ENCODE measurements at regions not wholly inside any gene's neighbourhood (a gene's known extent, or its start where the extent isn't known, plus 50 kb on each side); places are given as distances from the start of the nearest gene placed in this dataset.

DNA sequence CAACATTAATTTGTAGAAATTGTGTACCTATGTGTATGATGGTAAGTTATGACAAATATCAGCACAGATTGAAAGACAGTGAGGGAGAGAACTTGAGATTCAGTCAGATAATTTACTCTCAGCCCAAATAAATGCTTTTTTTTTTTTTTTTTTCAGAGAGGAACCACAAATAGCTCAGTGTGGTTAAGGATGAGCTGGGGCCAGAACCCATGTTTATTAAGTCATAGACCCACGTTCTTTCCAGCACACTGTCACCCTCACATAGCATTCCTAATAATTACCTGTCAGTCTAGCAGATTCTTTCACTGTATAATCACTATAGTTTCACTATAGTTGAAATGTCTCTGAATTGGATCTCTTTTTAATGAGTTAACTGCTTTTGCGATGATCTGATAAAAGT, 246.1 kb downstream of the ZIC1 start:
- no peaks in the 10 kb centered on the region for H3K27me3 ChIP-seq (ENCODE audit: control insufficient read depth in 5 of 5, insufficient read depth in 4 of 5, low read length in 5 of 5)
- H3K4me3 ChIP-seq (ENCODE audit: low read depth in 1 of 5, low read length in 5 of 5), result no peak overlapping the region
- H3K9ac ChIP-seq (ENCODE audit: low read length in 5 of 5), result no peak overlapping the region
- H3K36me3 ChIP-seq (ENCODE audit: control insufficient read depth in 5 of 5, insufficient read depth in 5 of 5, low read length in 5 of 5), result no peaks in the 10 kb centered on the region
- H3K27ac ChIP-seq (ENCODE audit: low read depth, low read length), result no peak overlapping the region
- no peaks in the 10 kb centered on the region for H3K9me3 ChIP-seq (ENCODE audit: control insufficient read depth in 5 of 5, low read length in 5 of 5)
- H3K4me1 ChIP-seq (ENCODE audit: control insufficient read depth in 5 of 5, insufficient read depth in 5 of 5, low read length in 5 of 5), result peaks cover 0 to 3% (median 0%) of the 10 kb centered on the region in 5 donors

DNA sequence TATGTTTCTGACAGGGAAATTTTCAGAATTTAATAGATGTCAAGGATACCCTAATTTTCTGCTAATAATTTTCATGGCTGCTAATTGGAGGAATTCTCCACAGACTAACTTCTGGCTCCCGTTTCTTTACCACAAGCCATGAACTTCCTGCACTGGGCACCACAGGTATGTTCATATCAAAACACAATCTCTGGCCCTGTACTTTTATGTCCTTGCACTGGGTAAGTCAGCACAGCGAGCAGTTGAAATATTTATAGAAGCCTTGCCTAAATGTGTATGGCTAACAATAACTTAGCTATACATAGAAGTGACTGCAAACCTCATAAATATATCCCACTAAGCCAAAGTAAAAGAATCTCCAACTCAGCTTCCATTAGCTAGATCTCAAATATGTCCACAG, 246.9 kb downstream of the ZIC1 start:
- H3K4me3 ChIP-seq (ENCODE audit: low read depth in 1 of 5, low read length in 5 of 5), result no peak overlapping the region
- no peak overlapping the region for H3K9ac ChIP-seq (ENCODE audit: low read length in 5 of 5)
- no peaks in the 10 kb centered on the region for H3K36me3 ChIP-seq (ENCODE audit: control insufficient read depth in 5 of 5, insufficient read depth in 5 of 5, low read length in 5 of 5)
- H3K4me1 ChIP-seq (ENCODE audit: control insufficient read depth in 5 of 5, insufficient read depth in 5 of 5, low read length in 5 of 5), result peaks cover 0 to 3% (median 0%) of the 10 kb centered on the region in 5 donors
- no peaks in the 10 kb centered on the region for H3K9me3 ChIP-seq (ENCODE audit: control insufficient read depth in 5 of 5, low read length in 5 of 5)
- H3K27ac ChIP-seq (ENCODE audit: low read depth, low read length), result no peak overlapping the region
- H3K27me3 ChIP-seq (ENCODE audit: control insufficient read depth in 5 of 5, insufficient read depth in 4 of 5, low read length in 5 of 5), result no peaks in the 10 kb centered on the region

DNA sequence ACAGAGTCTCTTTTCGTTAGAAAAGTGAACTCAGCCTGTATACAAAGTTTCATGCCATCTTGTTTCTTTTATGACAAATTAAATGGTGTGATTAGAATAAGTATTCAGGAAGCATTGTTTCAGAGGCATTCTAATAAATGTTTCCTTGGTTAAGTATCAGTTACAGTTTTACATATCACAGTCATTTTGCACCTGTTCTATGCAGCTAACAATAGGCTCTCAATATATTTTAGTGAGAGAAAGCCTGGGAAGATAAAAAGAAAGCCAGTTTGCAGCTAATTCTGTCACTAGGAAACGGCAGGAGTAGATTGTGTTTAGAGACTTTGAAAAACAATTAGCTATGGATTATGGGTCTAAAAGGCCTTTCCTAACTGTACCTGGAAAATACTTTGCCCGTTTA, 252.8 kb downstream of the ZIC1 start:
- no peaks in the 10 kb centered on the region for H3K27me3 ChIP-seq (ENCODE audit: control insufficient read depth in 5 of 5, insufficient read depth in 4 of 5, low read length in 5 of 5)
- H3K27ac ChIP-seq (ENCODE audit: low read depth, low read length), result no peak overlapping the region
- no peak overlapping the region for H3K9ac ChIP-seq (ENCODE audit: low read length in 5 of 5)
- no peak overlapping the region for H3K4me3 ChIP-seq (ENCODE audit: low read depth in 1 of 5, low read length in 5 of 5)
- H3K9me3 ChIP-seq (ENCODE audit: control insufficient read depth in 5 of 5, low read length in 5 of 5), result no peaks in the 10 kb centered on the region
- no peaks in the 10 kb centered on the region for H3K36me3 ChIP-seq (ENCODE audit: control insufficient read depth in 5 of 5, insufficient read depth in 5 of 5, low read length in 5 of 5)
- H3K4me1 ChIP-seq (ENCODE audit: control insufficient read depth in 5 of 5, insufficient read depth in 5 of 5, low read length in 5 of 5), result no peaks in the 10 kb centered on the region

DNA sequence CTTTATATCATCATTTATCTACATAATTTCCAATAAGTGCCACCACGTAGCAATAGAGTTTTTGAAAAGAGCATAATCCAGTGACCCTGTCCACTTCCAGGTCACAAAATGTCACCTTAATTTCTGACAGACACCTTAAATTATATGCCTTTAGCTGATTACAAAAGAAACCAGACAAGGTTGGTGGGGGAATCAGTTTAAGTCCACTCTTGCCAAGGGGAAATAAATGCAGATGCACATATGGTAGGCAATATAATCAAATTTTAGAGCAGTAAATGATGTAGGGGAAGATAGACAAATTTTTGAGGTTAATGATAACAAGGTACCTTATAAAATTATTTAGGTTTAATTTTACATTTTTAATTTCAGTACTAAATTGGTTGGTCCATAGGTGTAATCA, 253.5 kb downstream of the ZIC1 start:
- Histone ChIP-seq H3K36me3 (ENCODE audit: control insufficient read depth in 5 of 5, insufficient read depth in 5 of 5, low read length in 5 of 5) (no peaks in the 10 kb centered on the region), H3K27me3 (ENCODE audit: control insufficient read depth in 5 of 5, insufficient read depth in 4 of 5, low read length in 5 of 5) (no peaks in the 10 kb centered on the region), H3K4me1 (ENCODE audit: control insufficient read depth in 5 of 5, insufficient read depth in 5 of 5, low read length in 5 of 5) (no peaks in the 10 kb centered on the region), H3K9ac (ENCODE audit: low read length in 5 of 5) (no peak overlapping the region), H3K27ac (ENCODE audit: low read depth, low read length) (no peak overlapping the region), H3K9me3 (ENCODE audit: control insufficient read depth in 5 of 5, low read length in 5 of 5) (no peaks in the 10 kb centered on the region), H3K4me3 (ENCODE audit: low read depth in 1 of 5, low read length in 5 of 5) (no peak overlapping the region)

DNA sequence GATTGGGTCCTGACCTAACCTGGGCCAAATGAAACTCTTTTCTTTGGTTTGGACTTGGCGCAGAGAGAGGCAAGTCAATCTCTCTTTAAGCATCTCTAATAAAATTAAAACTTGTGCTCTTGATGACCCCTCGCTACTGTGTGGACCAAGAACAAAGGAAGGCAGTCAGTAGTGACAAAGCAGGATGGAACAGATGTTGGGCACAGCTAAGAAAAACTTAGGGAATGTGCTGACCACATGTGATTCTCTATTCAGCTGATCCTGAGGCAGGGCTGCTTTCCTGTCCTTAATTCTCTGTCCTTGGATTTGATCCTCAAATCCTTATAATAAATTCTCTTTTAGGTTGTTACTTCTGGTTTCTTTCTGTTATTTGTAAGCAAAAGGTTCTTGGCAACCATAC, 259.9 kb downstream of the ZIC1 start:
- Histone ChIP-seq H3K4me1 (ENCODE audit: control insufficient read depth in 5 of 5, insufficient read depth in 5 of 5, low read length in 5 of 5) (no peaks in the 10 kb centered on the region), H3K36me3 (ENCODE audit: control insufficient read depth in 5 of 5, insufficient read depth in 5 of 5, low read length in 5 of 5) (no peaks in the 10 kb centered on the region), H3K9ac (ENCODE audit: low read length in 5 of 5) (no peak overlapping the region), H3K27ac (ENCODE audit: low read depth, low read length) (no peak overlapping the region), H3K27me3 (ENCODE audit: control insufficient read depth in 5 of 5, insufficient read depth in 4 of 5, low read length in 5 of 5) (no peaks in the 10 kb centered on the region), H3K9me3 (ENCODE audit: control insufficient read depth in 5 of 5, low read length in 5 of 5) (no peaks in the 10 kb centered on the region), H3K4me3 (ENCODE audit: low read depth in 1 of 5, low read length in 5 of 5) (no peak overlapping the region)

DNA sequence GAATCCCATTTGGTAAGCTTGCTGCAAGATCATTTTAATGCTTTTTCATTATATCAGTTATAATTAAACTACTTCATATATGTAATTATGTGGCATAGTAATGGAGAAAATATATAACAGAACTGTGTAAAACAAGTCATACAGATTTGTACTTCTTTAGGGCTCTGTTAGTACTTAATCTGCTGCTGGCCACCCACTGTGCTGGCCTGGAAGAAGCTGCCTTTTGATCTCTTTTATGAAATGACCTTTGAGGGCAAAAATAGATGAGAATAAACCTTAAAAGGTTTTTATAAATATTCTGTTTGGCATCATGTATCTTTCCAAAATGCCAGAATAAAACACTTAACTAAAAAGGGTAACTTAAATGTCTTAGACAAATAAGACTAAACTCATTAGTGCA, 262.9 kb downstream of the ZIC1 start:
- no peaks in the 10 kb centered on the region for H3K9me3 ChIP-seq (ENCODE audit: control insufficient read depth in 5 of 5, low read length in 5 of 5)
- no peaks in the 10 kb centered on the region for H3K4me1 ChIP-seq (ENCODE audit: control insufficient read depth in 5 of 5, insufficient read depth in 5 of 5, low read length in 5 of 5)
- H3K27ac ChIP-seq (ENCODE audit: low read depth, low read length), result no peak overlapping the region
- no peaks in the 10 kb centered on the region for H3K27me3 ChIP-seq (ENCODE audit: control insufficient read depth in 5 of 5, insufficient read depth in 4 of 5, low read length in 5 of 5)
- H3K4me3 ChIP-seq (ENCODE audit: low read depth in 1 of 5, low read length in 5 of 5), result no peak overlapping the region
- H3K9ac ChIP-seq (ENCODE audit: low read length in 5 of 5), result no peak overlapping the region
- no peaks in the 10 kb centered on the region for H3K36me3 ChIP-seq (ENCODE audit: control insufficient read depth in 5 of 5, insufficient read depth in 5 of 5, low read length in 5 of 5)

DNA sequence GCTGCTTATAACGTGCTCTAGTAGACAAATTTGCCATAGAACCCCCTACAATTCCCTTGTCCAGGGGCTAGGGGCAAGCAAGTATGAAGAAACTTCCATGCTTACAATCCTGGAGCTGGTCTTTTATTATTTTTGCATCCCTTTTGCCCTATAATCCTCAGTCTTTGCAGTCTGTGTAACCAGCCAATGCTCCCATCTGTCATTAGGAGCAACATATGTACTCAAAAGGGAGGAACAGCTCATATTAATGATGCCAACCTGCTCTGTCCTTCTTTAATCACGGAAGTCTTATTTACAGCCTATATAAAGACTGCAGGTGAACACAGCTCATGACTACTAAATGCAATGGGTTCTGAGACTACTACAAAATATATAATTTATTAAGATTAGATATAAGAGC, 263.3 kb downstream of the ZIC1 start:
- H3K27ac ChIP-seq (ENCODE audit: low read depth, low read length), result no peak overlapping the region
- H3K36me3 ChIP-seq (ENCODE audit: control insufficient read depth in 5 of 5, insufficient read depth in 5 of 5, low read length in 5 of 5), result no peaks in the 10 kb centered on the region
- H3K27me3 ChIP-seq (ENCODE audit: control insufficient read depth in 5 of 5, insufficient read depth in 4 of 5, low read length in 5 of 5), result no peaks in the 10 kb centered on the region
- no peaks in the 10 kb centered on the region for H3K4me1 ChIP-seq (ENCODE audit: control insufficient read depth in 5 of 5, insufficient read depth in 5 of 5, low read length in 5 of 5)
- no peaks in the 10 kb centered on the region for H3K9me3 ChIP-seq (ENCODE audit: control insufficient read depth in 5 of 5, low read length in 5 of 5)
- H3K4me3 ChIP-seq (ENCODE audit: low read depth in 1 of 5, low read length in 5 of 5), result no peak overlapping the region
- H3K9ac ChIP-seq (ENCODE audit: low read length in 5 of 5), result no peak overlapping the region

DNA sequence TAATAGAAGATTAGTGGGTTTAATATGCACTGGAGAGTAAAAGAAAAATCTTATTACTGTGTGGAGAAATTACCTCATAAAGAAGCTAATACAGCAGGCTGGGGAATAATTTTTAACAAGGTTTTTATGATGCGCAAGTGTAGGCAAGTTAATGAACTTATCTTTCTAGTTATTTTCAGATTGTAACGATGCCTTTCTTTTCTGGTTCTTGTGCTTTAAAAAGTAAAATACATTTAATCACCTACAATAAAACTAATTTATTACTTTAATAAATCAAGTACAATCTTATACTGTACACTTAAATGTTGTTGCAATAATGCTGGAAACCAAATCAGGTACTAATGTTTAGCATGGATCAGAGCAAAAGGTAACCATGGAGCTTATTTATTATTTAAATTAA, 266.6 kb downstream of the ZIC1 start:
- no peak overlapping the region for H3K9ac ChIP-seq (ENCODE audit: low read length in 5 of 5)
- H3K4me3 ChIP-seq (ENCODE audit: low read depth in 1 of 5, low read length in 5 of 5), result no peak overlapping the region
- no peak overlapping the region for H3K27ac ChIP-seq (ENCODE audit: low read depth, low read length)
- H3K9me3 ChIP-seq (ENCODE audit: control insufficient read depth in 5 of 5, low read length in 5 of 5), result peaks cover 0 to 2% (median 0%) of the 10 kb centered on the region in 5 donors
- H3K36me3 ChIP-seq (ENCODE audit: control insufficient read depth in 5 of 5, insufficient read depth in 5 of 5, low read length in 5 of 5), result no peaks in the 10 kb centered on the region
- no peaks in the 10 kb centered on the region for H3K4me1 ChIP-seq (ENCODE audit: control insufficient read depth in 5 of 5, insufficient read depth in 5 of 5, low read length in 5 of 5)
- H3K27me3 ChIP-seq (ENCODE audit: control insufficient read depth in 5 of 5, insufficient read depth in 4 of 5, low read length in 5 of 5), result no peaks in the 10 kb centered on the region

DNA sequence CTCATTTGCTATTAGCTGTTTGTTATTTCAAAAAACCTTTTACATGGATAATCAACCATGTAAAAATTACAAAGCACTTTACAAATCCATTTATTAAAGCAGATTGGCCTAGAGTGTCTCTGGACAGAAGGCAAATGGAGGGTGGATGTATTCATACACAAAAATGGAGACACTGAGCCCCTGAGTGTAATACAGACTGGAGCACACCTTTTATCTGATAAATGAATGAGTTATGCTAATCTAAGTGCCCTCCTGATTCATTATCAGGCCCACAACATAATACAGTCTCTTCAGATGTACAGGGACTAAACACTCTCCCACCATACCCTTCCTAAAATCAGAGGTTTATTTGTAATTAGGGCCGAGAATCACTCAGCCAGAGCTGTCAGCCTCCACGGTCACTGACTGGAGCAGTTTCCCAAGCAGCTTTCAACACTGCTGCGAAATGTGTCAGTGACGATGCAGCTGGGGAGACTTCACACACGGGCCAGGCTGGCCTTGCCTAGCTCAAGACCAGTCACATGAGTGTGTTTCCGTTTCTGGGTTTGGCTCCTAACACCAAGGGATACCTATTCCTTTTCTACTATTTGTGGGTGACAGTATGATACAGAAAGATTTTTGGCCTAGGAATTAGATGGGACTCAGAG, 271.8 kb downstream of the ZIC1 start:
- no peak overlapping the region for H3K9ac ChIP-seq (ENCODE audit: low read length in 5 of 5)
- H3K4me1 ChIP-seq (ENCODE audit: control insufficient read depth in 5 of 5, insufficient read depth in 5 of 5, low read length in 5 of 5), result no peaks in the 10 kb centered on the region
- H3K4me3 ChIP-seq (ENCODE audit: low read depth in 1 of 5, low read length in 5 of 5), result no peak overlapping the region
- H3K27ac ChIP-seq (ENCODE audit: low read depth, low read length), result no peak overlapping the region
- no peaks in the 10 kb centered on the region for H3K27me3 ChIP-seq (ENCODE audit: control insufficient read depth in 5 of 5, insufficient read depth in 4 of 5, low read length in 5 of 5)
- H3K36me3 ChIP-seq (ENCODE audit: control insufficient read depth in 5 of 5, insufficient read depth in 5 of 5, low read length in 5 of 5), result no peaks in the 10 kb centered on the region
- H3K9me3 ChIP-seq (ENCODE audit: control insufficient read depth in 5 of 5, low read length in 5 of 5), result peaks cover 0 to 2% (median 0%) of the 10 kb centered on the region in 5 donors

DNA sequence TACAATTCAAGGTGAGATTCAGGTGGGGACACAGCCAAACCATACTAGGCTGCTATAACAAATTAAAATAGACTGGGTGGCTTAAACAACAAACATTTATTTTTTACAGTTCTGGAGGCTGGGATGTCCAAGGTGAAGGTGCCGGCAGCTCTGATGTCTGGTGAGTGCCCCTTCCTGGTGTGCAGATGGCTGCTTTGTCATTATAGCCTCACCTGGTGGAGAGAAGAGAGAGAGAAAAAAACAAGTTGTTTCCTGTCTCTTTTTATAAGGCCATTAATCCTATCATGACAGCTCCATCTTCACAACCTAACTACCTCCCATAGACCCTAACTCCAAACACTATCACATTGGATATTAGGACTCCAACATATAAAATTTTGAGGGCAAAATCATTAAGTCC, 279.7 kb downstream of the ZIC1 start:
- no peaks in the 10 kb centered on the region for H3K27me3 ChIP-seq (ENCODE audit: control insufficient read depth in 5 of 5, insufficient read depth in 4 of 5, low read length in 5 of 5)
- no peak overlapping the region for H3K4me3 ChIP-seq (ENCODE audit: low read depth in 1 of 5, low read length in 5 of 5)
- no peaks in the 10 kb centered on the region for H3K4me1 ChIP-seq (ENCODE audit: control insufficient read depth in 5 of 5, insufficient read depth in 5 of 5, low read length in 5 of 5)
- no peaks in the 10 kb centered on the region for H3K36me3 ChIP-seq (ENCODE audit: control insufficient read depth in 5 of 5, insufficient read depth in 5 of 5, low read length in 5 of 5)
- H3K9ac ChIP-seq (ENCODE audit: low read length in 5 of 5), result no peak overlapping the region
- no peak overlapping the region for H3K27ac ChIP-seq (ENCODE audit: low read depth, low read length)
- no peaks in the 10 kb centered on the region for H3K9me3 ChIP-seq (ENCODE audit: control insufficient read depth in 5 of 5, low read length in 5 of 5)
